ENCODE measurements at regions not wholly inside any gene's neighbourhood (a gene's known extent, or its start where the extent isn't known, plus 50 kb on each side); places are given as distances from the start of the nearest gene placed in this dataset.

DNA sequence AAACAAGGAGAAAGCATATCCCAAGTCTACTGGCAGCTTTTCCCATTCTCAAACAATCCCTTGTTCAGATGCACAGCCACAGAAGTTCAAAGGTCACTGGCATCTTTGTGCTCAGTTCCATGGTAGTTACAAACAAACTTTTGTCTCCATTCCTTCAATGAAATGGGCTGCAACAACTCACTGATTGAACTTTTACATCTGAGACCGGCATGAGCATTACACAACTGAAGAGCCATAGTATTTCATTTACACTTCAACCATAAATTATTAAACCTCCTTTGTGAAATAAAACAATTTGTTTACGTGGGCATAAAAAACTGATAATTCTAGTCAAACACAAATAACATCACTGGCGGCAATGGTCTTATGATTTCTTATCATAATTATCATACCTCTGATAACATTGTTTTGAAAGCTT is 67.8 kb upstream of the ARHGAP32 start (continued):
- no peak for TF ChIP-seq XRCC5 (optimal IDR thresholded peaks at IDR 0.05; ENCODE audit: low read length)
- TF ChIP-seq, protein P1, sequence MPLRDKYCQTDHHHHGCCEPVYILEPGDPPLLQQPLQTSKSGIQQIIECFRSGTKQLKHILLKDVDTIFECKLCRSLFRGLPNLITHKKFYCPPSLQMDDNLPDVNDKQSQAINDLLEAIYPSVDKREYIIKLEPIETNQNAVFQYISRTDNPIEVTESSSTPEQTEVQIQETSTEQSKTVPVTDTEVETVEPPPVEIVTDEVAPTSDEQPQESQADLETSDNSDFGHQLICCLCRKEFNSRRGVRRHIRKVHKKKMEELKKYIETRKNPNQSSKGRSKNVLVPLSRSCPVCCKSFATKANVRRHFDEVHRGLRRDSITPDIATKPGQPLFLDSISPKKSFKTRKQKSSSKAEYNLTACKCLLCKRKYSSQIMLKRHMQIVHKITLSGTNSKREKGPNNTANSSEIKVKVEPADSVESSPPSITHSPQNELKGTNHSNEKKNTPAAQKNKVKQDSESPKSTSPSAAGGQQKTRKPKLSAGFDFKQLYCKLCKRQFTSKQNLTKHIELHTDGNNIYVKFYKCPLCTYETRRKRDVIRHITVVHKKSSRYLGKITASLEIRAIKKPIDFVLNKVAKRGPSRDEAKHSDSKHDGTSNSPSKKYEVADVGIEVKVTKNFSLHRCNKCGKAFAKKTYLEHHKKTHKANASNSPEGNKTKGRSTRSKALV (CRISPR knock-in tag; IDR thresholded peaks at IDR 0.05) = no peak
- TF ChIP-seq NFKBIZ (CRISPR knock-in tag; IDR thresholded peaks at IDR 0.05) = no peak
- TF ChIP-seq GPN1 (CRISPR knock-in tag; IDR thresholded peaks at IDR 0.05; ENCODE audit: borderline replicate concordance) = no peak
- no peak for TF ChIP-seq ZNF660 (CRISPR knock-in tag; IDR thresholded peaks at IDR 0.05; ENCODE audit: borderline replicate concordance, low read depth)
- TF ChIP-seq KAT8 (CRISPR knock-in tag; IDR thresholded peaks at IDR 0.05) = 0 out of 2 replicates have a peak, but pooled peaks have one; percentile 34
- peak; percentile 69 for TF ChIP-seq ELF3 (CRISPR knock-in tag; IDR thresholded peaks at IDR 0.05)
- TF ChIP-seq ZMAT3 (CRISPR knock-in tag; conservative IDR thresholded peaks at IDR 0.05) = no peak
- no peak for TF ChIP-seq SNAI1 (CRISPR knock-in tag; IDR thresholded peaks at IDR 0.05; ENCODE audit: borderline replicate concordance)
- no peak for TF ChIP-seq ZNF709 (CRISPR knock-in tag; IDR thresholded peaks at IDR 0.05)
- no peak for TF ChIP-seq FOXM1 (CRISPR knock-in tag; IDR thresholded peaks at IDR 0.05)
- TF ChIP-seq RXRB (CRISPR knock-in tag; IDR thresholded peaks at IDR 0.05; ENCODE audit: borderline replicate concordance) = peak; percentile 62; the same call in 1 of the 2 replicates
- TF ChIP-seq EP300 (IDR thresholded peaks at IDR 0.05; ENCODE audit: low read depth in 2 of 2, low read length in 2 of 2) = peak in 1 of 2 experiments; percentile 73; a peak in 2 of 4 replicates
- TF ChIP-seq EP300 (CRISPR knock-in tag; IDR thresholded peaks at IDR 0.05; ENCODE audit: borderline replicate concordance) = peak; percentile 61; the same call in 1 of the 2 replicates
- no peak for TF ChIP-seq PHF20 (CRISPR knock-in tag; IDR thresholded peaks at IDR 0.05)
- TF ChIP-seq, protein P2, sequence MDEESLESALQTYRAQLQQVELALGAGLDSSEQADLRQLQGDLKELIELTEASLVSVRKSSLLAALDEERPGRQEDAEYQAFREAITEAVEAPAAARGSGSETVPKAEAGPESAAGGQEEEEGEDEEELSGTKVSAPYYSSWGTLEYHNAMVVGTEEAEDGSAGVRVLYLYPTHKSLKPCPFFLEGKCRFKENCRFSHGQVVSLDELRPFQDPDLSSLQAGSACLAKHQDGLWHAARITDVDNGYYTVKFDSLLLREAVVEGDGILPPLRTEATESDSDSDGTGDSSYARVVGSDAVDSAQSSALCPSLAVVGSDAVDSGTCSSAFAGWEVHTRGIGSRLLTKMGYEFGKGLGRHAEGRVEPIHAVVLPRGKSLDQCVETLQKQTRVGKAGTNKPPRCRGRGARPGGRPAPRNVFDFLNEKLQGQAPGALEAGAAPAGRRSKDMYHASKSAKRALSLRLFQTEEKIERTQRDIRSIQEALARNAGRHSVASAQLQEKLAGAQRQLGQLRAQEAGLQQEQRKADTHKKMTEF (CRISPR knock-in tag; IDR thresholded peaks at IDR 0.05) = peak; percentile 42; the same call in 1 of the 2 replicates
- no peak for TF ChIP-seq KMT2A (CRISPR knock-in tag; IDR thresholded peaks at IDR 0.05)
- TF ChIP-seq JUN (CRISPR knock-in tag; IDR thresholded peaks at IDR 0.05) = no peak
- TF ChIP-seq NPAS2 (CRISPR knock-in tag; IDR thresholded peaks at IDR 0.05; ENCODE audit: borderline replicate concordance) = no peak
- no peak for TF ChIP-seq ZEB1 (IDR thresholded peaks at IDR 0.05; ENCODE audit: insufficient replicate concordance, low read depth)
- no peak for TF ChIP-seq SRF (IDR thresholded peaks at IDR 0.05; ENCODE audit: low read depth, low read length)
- TF ChIP-seq, protein P3, sequence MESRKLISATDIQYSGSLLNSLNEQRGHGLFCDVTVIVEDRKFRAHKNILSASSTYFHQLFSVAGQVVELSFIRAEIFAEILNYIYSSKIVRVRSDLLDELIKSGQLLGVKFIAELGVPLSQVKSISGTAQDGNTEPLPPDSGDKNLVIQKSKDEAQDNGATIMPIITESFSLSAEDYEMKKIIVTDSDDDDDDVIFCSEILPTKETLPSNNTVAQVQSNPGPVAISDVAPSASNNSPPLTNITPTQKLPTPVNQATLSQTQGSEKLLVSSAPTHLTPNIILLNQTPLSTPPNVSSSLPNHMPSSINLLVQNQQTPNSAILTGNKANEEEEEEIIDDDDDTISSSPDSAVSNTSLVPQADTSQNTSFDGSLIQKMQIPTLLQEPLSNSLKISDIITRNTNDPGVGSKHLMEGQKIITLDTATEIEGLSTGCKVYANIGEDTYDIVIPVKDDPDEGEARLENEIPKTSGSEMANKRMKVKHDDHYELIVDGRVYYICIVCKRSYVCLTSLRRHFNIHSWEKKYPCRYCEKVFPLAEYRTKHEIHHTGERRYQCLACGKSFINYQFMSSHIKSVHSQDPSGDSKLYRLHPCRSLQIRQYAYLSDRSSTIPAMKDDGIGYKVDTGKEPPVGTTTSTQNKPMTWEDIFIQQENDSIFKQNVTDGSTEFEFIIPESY (CRISPR knock-in tag; IDR thresholded peaks at IDR 0.05) = no peak
- TF ChIP-seq TCF12 (IDR thresholded peaks at IDR 0.05) = no peak
- TF ChIP-seq TCF12 (CRISPR knock-in tag; IDR thresholded peaks at IDR 0.05) = no peak
- TF ChIP-seq, protein P4, sequence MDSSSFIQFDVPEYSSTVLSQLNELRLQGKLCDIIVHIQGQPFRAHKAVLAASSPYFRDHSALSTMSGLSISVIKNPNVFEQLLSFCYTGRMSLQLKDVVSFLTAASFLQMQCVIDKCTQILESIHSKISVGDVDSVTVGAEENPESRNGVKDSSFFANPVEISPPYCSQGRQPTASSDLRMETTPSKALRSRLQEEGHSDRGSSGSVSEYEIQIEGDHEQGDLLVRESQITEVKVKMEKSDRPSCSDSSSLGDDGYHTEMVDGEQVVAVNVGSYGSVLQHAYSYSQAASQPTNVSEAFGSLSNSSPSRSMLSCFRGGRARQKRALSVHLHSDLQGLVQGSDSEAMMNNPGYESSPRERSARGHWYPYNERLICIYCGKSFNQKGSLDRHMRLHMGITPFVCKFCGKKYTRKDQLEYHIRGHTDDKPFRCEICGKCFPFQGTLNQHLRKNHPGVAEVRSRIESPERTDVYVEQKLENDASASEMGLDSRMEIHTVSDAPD (CRISPR knock-in tag; IDR thresholded peaks at IDR 0.05) = no peak
- peak; percentile 100 for TF ChIP-seq ZNF3 (CRISPR knock-in tag; IDR thresholded peaks at IDR 0.05)

All from HepG2 (cell line).